ENCODE measurements at regions not wholly inside any gene's neighbourhood (a gene's known extent, or its start where the extent isn't known, plus 50 kb on each side); places are given as distances from the start of the nearest gene placed in this dataset.
A peak's percentile ranks its signal among the peaks of the same experiment; 100 is the strongest.

GRCh38 chr2:33784488-33784887, 185.4 kb upstream of the FAM98A start:
- no peak for DNase-seq (ENCODE audit: low spot score)

GRCh38 chr2:33782395-33783230, 183.5 kb upstream of the FAM98A start:
- peak; percentile 44 for DNase-seq (ENCODE audit: low spot score)

- no peak for DNase-seq (ENCODE audit: low spot score)
These were observed 178.7 kb upstream of the FAM98A start for GRCh38 chr2:33777786-33778185.

- no peak for DNase-seq (ENCODE audit: low spot score)
These were observed 176.2 kb upstream of the FAM98A start for GRCh38 chr2:33775306-33775705.

GRCh38 chr2:33770023-33770422, 170.9 kb upstream of the FAM98A start:
- DNase-seq (ENCODE audit: low spot score), result no peak

GRCh38 chr2:33766175-33766574, 167.1 kb upstream of the FAM98A start:
- DNase-seq (ENCODE audit: low spot score), result no peak

- DNase-seq (ENCODE audit: low spot score), result no peak
These were observed 166.0 kb upstream of the FAM98A start for GRCh38 chr2:33765122-33765521.

- DNase-seq (ENCODE audit: low spot score), result no peak
These were observed 165.5 kb upstream of the FAM98A start for GRCh38 chr2:33764551-33764950.

GRCh38 chr2:33763671-33764310, 164.7 kb upstream of the FAM98A start:
- DNase-seq (ENCODE audit: low spot score), result no peak

- no peak for DNase-seq (ENCODE audit: low spot score)
These were observed 163.5 kb upstream of the FAM98A start for GRCh38 chr2:33762636-33763035.

GRCh38 chr2:33746208-33746800, 147.2 kb upstream of the FAM98A start:
- no peak for DNase-seq (ENCODE audit: low spot score)

GRCh38 chr2:33735096-33735495, 136.0 kb upstream of the FAM98A start:
- DNase-seq (ENCODE audit: low spot score), result no peak

- no peak for DNase-seq (ENCODE audit: low spot score)
These were observed 131.7 kb upstream of the FAM98A start for GRCh38 chr2:33730804-33731203.

GRCh38 chr2:33730193-33730592, 131.1 kb upstream of the FAM98A start:
- no peak for DNase-seq (ENCODE audit: low spot score)

GRCh38 chr2:33729353-33729752, 130.3 kb upstream of the FAM98A start:
- DNase-seq (ENCODE audit: low spot score), result no peak

GRCh38 chr2:33728106-33728505, 129.0 kb upstream of the FAM98A start:
- DNase-seq (ENCODE audit: low spot score), result no peak

GRCh38 chr2:33727361-33728032, 128.4 kb upstream of the FAM98A start:
- no peak for DNase-seq (ENCODE audit: low spot score)

GRCh38 chr2:33726415-33726814, 127.3 kb upstream of the FAM98A start:
- no peak for DNase-seq (ENCODE audit: low spot score)

- DNase-seq (ENCODE audit: low spot score), result no peak
These were observed 124.2 kb upstream of the FAM98A start for GRCh38 chr2:33723329-33723728.

- DNase-seq (ENCODE audit: low spot score), result no peak
These were observed 120.0 kb upstream of the FAM98A start for GRCh38 chr2:33719067-33719466.

- DNase-seq (ENCODE audit: low spot score), result no peak
These were observed 113.6 kb upstream of the FAM98A start for GRCh38 chr2:33712674-33713073.

- DNase-seq (ENCODE audit: low spot score), result no peak
These were observed 110.9 kb upstream of the FAM98A start for GRCh38 chr2:33709951-33710350.

GRCh38 chr2:33707312-33707711, 108.2 kb upstream of the FAM98A start:
- no peak for DNase-seq (ENCODE audit: low spot score)
